ENCODE measurements at regions not wholly inside any gene's neighbourhood (a gene's known extent, or its start where the extent isn't known, plus 50 kb on each side); places are given as distances from the start of the nearest gene placed in this dataset.

DNA sequence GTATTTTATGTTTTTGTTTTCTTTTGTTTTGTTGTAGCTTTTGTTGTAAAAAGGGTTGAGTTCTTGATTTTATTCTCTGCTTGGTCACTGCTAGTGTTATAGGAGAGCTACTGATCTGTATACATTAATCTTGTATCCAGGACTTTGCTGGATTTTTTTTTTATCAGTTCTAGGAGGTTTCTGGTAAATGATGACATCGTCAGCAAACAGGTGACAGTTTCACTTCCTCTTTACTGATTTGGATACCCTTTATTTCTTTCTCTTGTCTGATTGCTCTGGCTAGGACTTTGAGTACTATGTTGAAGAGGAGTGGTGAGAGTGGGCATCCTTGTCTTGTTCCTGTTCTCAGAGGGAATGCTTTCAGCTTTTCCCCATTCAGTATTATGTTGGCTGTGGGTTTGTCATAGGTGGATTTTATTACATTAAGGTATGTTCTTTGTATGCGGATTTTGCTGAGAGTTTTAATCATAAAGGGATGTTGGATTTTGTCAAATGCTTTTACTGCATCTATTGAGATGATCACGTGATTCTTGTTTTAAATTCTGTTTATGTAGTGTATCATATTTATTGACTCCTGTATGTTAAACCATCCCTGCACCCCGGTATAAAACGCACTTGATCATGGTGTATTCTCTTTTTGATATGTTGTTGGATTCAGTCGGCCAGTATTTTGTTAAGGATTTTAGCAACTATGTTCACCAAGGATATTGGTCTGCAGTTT is 905.7 kb downstream of the LTN1 start:
- ATAC-seq (ENCODE audit: insufficient number of reproducible peaks, low FRiP score, low read depth): no peak
- Histone ChIP-seq H3K4me1 (ENCODE audit: control insufficient read depth in 1 of 2, low read depth in 2 of 2) (peaks cover 0 to 5% of the 10 kb centered on the region in 2 donors), H3K36me3 (no peaks in the 10 kb centered on the region), H3K27ac (no peak overlapping the region), H3K9me3 (no peaks in the 10 kb centered on the region), H3K27me3 (replicated peaks; ENCODE audit: insufficient read depth) (no peaks in the 10 kb centered on the region), H3K4me3 (no peak overlapping the region)
- DNase-seq (ENCODE audit: low spot score): no peak
- TF ChIP-seq, protein P1, sequence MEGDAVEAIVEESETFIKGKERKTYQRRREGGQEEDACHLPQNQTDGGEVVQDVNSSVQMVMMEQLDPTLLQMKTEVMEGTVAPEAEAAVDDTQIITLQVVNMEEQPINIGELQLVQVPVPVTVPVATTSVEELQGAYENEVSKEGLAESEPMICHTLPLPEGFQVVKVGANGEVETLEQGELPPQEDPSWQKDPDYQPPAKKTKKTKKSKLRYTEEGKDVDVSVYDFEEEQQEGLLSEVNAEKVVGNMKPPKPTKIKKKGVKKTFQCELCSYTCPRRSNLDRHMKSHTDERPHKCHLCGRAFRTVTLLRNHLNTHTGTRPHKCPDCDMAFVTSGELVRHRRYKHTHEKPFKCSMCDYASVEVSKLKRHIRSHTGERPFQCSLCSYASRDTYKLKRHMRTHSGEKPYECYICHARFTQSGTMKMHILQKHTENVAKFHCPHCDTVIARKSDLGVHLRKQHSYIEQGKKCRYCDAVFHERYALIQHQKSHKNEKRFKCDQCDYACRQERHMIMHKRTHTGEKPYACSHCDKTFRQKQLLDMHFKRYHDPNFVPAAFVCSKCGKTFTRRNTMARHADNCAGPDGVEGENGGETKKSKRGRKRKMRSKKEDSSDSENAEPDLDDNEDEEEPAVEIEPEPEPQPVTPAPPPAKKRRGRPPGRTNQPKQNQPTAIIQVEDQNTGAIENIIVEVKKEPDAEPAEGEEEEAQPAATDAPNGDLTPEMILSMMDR (IDR thresholded peaks at IDR 0.05): no peak

DNA sequence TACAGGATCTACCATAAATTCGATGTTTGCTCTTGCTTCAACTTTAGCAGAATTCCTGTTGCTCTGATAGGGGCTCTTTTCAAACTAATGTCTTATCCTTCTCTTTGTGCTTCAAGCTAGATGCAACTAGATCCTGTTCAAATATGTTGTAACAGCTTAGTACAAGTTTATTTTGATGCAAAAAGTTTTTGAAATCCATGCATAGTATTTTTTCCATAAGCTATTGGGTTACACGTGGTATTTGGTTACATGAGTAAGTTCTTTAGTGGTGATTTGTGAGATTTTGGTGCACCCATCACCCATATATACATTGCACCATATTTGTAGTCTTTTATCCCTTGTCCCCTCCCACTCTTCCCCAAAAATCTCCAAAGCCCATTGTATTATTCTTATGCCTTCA is 907.7 kb downstream of the LTN1 start:
- no peak overlapping the region for H3K27ac ChIP-seq
- DNase-seq (ENCODE audit: low spot score) (no peak), ATAC-seq (ENCODE audit: insufficient number of reproducible peaks, low FRiP score, low read depth) (no peak)
- H3K36me3 ChIP-seq: no peaks in the 10 kb centered on the region
- no peak overlapping the region for H3K4me3 ChIP-seq
- TF ChIP-seq, protein P1 (IDR thresholded peaks at IDR 0.05): no peak
- H3K4me1 ChIP-seq (ENCODE audit: control insufficient read depth in 1 of 2, low read depth in 2 of 2): peaks cover 0 to 5% of the 10 kb centered on the region in 2 donors
- no peaks in the 10 kb centered on the region for H3K9me3 ChIP-seq
- H3K27me3 ChIP-seq (replicated peaks; ENCODE audit: insufficient read depth): no peaks in the 10 kb centered on the region

DNA sequence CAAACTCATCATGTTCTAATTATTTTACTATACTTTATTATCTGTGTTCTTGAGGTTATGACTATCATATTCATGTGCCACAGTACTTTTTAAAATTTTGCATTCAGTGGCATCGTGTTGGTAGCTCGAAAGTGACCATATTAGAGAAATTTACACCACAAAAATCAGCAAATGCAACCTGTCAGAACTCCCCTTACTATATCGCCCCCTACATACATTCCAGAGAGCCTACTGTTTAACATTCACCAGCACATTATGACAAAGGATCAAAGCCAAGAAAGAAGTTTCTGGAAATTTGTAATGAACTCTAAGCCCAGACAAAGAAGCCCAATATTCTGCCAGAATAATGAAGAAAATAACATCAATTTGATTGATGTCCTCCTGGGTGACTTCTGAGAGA is 909.3 kb downstream of the LTN1 start:
- Histone ChIP-seq H3K27me3 (replicated peaks; ENCODE audit: insufficient read depth) (no peaks in the 10 kb centered on the region), H3K36me3 (no peaks in the 10 kb centered on the region), H3K9me3 (no peaks in the 10 kb centered on the region), H3K27ac (no peak overlapping the region), H3K4me3 (no peak overlapping the region), H3K4me1 (ENCODE audit: control insufficient read depth in 1 of 2, low read depth in 2 of 2) (no peaks in the 10 kb centered on the region)
- DNase-seq (ENCODE audit: low spot score): no peak
- TF ChIP-seq, protein P1 (IDR thresholded peaks at IDR 0.05): no peak
- no peak for ATAC-seq (ENCODE audit: insufficient number of reproducible peaks, low FRiP score, low read depth)

DNA sequence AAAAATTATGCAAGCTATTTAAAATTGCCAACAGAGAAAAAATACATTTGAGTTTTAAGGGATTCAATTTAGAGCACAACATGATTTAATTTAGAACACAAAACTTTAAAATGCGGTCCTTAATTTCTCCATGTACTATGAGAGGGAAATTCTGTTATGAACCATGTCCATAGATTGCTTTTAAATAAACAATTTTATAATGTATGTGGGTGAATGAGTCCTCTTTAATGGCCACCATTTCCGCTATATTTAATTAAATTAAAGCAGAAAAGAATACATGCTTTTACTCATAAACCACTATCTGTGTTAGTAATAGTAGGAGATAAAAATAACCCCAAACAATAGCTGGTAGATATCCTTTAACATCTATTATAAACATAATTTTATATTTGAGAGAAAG is 914.6 kb downstream of the LTN1 start:
- Histone ChIP-seq H3K36me3 (no peaks in the 10 kb centered on the region), H3K4me3 (no peak overlapping the region), H3K27me3 (replicated peaks; ENCODE audit: insufficient read depth) (no peaks in the 10 kb centered on the region), H3K27ac (no peak overlapping the region), H3K9me3 (no peaks in the 10 kb centered on the region), H3K4me1 (ENCODE audit: control insufficient read depth in 1 of 2, low read depth in 2 of 2) (no peaks in the 10 kb centered on the region)
- DNase-seq (ENCODE audit: low spot score) (no peak), ATAC-seq (ENCODE audit: insufficient number of reproducible peaks, low FRiP score, low read depth) (no peak)
- TF ChIP-seq, protein P1 (IDR thresholded peaks at IDR 0.05): no peak

DNA sequence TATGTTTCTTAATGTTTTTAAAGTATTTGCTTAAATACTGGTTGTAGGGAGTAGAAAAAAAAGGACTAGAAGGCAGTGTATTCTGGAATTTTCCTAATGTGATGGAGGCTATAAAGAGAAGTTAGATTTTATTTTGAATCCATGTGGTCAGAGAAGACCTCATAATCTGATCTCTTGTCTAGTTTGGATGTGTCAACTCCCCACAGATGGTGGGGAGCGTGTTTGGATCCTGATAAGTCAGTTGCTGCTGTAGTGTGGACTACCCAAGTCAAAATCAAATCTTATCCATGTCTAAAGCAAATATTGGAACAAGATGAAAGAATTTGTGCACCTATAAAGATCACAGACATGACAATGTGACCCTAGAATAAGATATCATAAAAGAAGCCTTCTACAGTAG is 918.0 kb downstream of the LTN1 start:
- peaks cover 0 to 2% of the 10 kb centered on the region in 2 donors for H3K4me1 ChIP-seq (ENCODE audit: control insufficient read depth in 1 of 2, low read depth in 2 of 2)
- no peaks in the 10 kb centered on the region for H3K36me3 ChIP-seq
- no peaks in the 10 kb centered on the region for H3K9me3 ChIP-seq
- H3K4me3 ChIP-seq: no peak overlapping the region
- no peaks in the 10 kb centered on the region for H3K27me3 ChIP-seq (replicated peaks; ENCODE audit: insufficient read depth)
- ATAC-seq (ENCODE audit: insufficient number of reproducible peaks, low FRiP score, low read depth) (no peak), DNase-seq (ENCODE audit: low spot score) (no peak)
- TF ChIP-seq, protein P1 (IDR thresholded peaks at IDR 0.05): no peak
- H3K27ac ChIP-seq: no peak overlapping the region

Measured in thoracic aorta (tissue), 2 donors.